ENCODE measurements at regions not wholly inside any gene's neighbourhood (a gene's known extent, or its start where the extent isn't known, plus 50 kb on each side); places are given as distances from the start of the nearest gene placed in this dataset.
A peak's percentile ranks its signal among the peaks of the same experiment; 100 is the strongest.
"Not testable (repeated sequence)": the region's sequence is repeated elsewhere in the genome, so short reads cannot be mapped to it uniquely, and the experiment has no call there.

DNA sequence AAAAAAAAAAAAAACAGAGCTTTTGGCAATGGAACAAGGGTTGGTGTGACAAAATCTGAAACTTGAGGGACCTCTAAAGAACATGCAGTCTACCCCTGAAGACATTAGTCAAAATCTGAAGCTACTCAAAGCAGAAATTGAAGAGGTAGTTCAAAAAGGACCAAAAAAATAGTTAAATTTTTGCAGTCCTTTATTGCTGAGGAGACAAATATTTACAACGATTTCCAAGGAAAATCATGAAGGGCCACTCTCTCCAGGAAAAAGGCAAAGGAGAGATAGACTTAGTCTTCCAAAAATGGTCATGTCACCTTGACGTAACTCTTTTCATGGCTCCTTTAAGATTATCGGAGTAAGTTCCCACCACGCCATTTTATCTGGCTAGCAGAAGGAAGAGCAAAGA lies 452.0 kb downstream of the XIRP2 start:
- Histone ChIP-seq H3K36me3 (ENCODE audit: control insufficient read depth, insufficient read depth, low read length) (no peaks in the 10 kb centered on the region), H3K4me3 (ENCODE audit: low read depth, low read length) (no peak overlapping the region), H3K9ac (ENCODE audit: low read length) (no peak overlapping the region), H3K9me3 (ENCODE audit: control insufficient read depth, insufficient read depth, low read depth, low read length) (no peaks in the 10 kb centered on the region), H3K27ac (ENCODE audit: low read depth, low read length) (no peak overlapping the region), H3K4me1 (ENCODE audit: control insufficient read depth, insufficient read depth, low read length) (peaks cover 36% of the 10 kb centered on the region), H3K27me3 (ENCODE audit: control insufficient read depth, insufficient read depth, low read length) (no peaks in the 10 kb centered on the region)

DNA sequence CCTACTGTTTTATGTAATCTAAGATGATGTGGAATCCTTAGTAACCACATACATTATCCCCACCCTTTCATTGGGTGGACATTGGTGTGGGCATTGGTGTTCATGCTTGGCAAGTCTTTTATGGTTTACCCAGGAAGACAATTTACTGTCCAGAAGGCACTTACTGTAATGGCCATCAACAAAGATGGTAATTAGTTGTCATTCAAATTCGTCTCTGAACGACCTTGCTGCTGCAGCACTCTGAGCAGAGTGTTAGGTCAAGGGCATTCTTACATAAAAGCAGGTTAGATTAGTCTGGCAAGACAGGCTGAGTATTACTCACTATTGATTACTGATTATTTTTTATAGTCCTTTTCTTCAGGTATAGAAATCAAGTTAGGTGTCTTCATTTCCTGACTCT lies 447.9 kb downstream of the XIRP2 start:
- Histone ChIP-seq H3K36me3 (ENCODE audit: control insufficient read depth, insufficient read depth, low read length) (no peaks in the 10 kb centered on the region), H3K9ac (ENCODE audit: low read length) (no peak overlapping the region), H3K4me1 (ENCODE audit: control insufficient read depth, insufficient read depth, low read length) (peaks cover 58% of the 10 kb centered on the region), H3K9me3 (ENCODE audit: control insufficient read depth, insufficient read depth, low read depth, low read length) (no peaks in the 10 kb centered on the region), H3K27me3 (ENCODE audit: control insufficient read depth, insufficient read depth, low read length) (no peaks in the 10 kb centered on the region), H3K4me3 (ENCODE audit: low read depth, low read length) (no peak overlapping the region), H3K27ac (ENCODE audit: low read depth, low read length) (peak overlapping the region; percentile 8; the same call in 1 of the 2 replicates)

- Histone ChIP-seq H3K9ac (ENCODE audit: low read length) (no peak overlapping the region), H3K27me3 (ENCODE audit: control insufficient read depth, insufficient read depth, low read length) (no peaks in the 10 kb centered on the region), H3K9me3 (ENCODE audit: control insufficient read depth, insufficient read depth, low read depth, low read length) (no peaks in the 10 kb centered on the region), H3K4me3 (ENCODE audit: low read depth, low read length) (no peak overlapping the region), H3K27ac (ENCODE audit: low read depth, low read length) (peak overlapping the region; percentile 8; the same call in 1 of the 2 replicates), H3K36me3 (ENCODE audit: control insufficient read depth, insufficient read depth, low read length) (no peaks in the 10 kb centered on the region), H3K4me1 (ENCODE audit: control insufficient read depth, insufficient read depth, low read length) (peaks cover 62% of the 10 kb centered on the region)
These were observed 447.3 kb downstream of the XIRP2 start for GRCh38 chr2:167335541-167335992.

DNA sequence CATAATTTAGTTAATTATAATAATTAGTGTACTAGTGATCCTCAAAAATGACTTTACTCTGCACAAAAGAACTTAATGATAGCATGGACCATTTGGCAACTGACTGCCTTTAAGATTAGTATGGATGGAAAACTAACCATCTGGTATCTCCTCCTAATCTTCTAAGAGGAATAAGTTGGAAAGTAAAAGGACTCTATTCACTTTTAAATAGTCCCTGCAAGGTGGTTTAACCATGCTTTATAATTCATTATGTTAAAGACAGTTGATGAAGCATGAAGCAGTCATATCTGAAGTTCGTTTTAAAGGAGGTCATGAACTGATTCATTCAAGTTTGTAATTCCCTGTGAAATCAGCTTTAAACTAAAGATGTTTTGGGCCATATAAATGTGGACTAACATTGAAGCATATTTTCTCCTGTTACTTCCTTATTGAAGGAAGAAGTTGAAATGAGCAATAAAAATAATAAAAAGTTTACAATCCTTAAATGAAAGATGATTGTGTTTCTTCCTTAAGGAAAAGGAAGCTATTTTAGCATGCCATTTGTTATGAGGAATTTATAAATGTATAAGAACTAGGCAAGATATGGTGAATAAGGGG lies 446.0 kb downstream of the XIRP2 start:
- no peaks in the 10 kb centered on the region for H3K36me3 ChIP-seq (ENCODE audit: control insufficient read depth, insufficient read depth, low read length)
- H3K27ac ChIP-seq (ENCODE audit: low read depth, low read length), result no peak overlapping the region

DNA sequence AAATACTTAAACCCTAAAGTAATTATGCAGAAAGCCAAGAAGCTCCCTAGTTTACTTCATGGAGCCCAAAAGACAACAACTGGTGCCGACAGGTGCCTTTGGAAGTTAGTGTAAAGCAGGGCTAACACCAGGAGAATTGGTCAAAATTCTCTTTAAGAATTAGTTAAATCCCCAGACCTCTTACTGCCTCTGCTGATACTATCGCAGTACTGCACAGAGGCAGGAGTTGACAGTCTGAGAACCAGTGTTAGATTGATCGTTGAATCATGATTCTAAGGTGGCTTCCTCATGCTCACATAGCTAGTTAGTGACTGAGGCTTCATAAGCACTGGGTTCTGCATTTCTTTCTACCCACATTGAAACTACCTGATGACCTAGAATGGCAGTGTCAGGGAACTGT lies 445.0 kb downstream of the XIRP2 start:
- H3K4me1 ChIP-seq (ENCODE audit: control insufficient read depth, insufficient read depth, low read length), result peaks cover 62% of the 10 kb centered on the region
- no peak overlapping the region; the same call in 1 of the 2 replicates for H3K4me3 ChIP-seq (ENCODE audit: low read depth, low read length)
- H3K27ac ChIP-seq (ENCODE audit: low read depth, low read length), result 0 out of 2 replicates have a peak overlapping the region, but pooled peaks have one; percentile 61
- H3K9ac ChIP-seq (ENCODE audit: low read length), result no peak overlapping the region
- no peaks in the 10 kb centered on the region for H3K36me3 ChIP-seq (ENCODE audit: control insufficient read depth, insufficient read depth, low read length)
- no peaks in the 10 kb centered on the region for H3K27me3 ChIP-seq (ENCODE audit: control insufficient read depth, insufficient read depth, low read length)
- H3K9me3 ChIP-seq (ENCODE audit: control insufficient read depth, insufficient read depth, low read depth, low read length), result no peaks in the 10 kb centered on the region; the same call in 1 of the 2 replicates

More for the DNA sequence above, 446.0 kb downstream of the XIRP2 start:
- Histone ChIP-seq H3K4me1 (ENCODE audit: control insufficient read depth, insufficient read depth, low read length) (peaks cover 62% of the 10 kb centered on the region), H3K4me3 (ENCODE audit: low read depth, low read length) (no peak overlapping the region), H3K9me3 (ENCODE audit: control insufficient read depth, insufficient read depth, low read depth, low read length) (no peaks in the 10 kb centered on the region; the same call in 1 of the 2 replicates), H3K27me3 (ENCODE audit: control insufficient read depth, insufficient read depth, low read length) (no peaks in the 10 kb centered on the region), H3K9ac (ENCODE audit: low read length) (no peak overlapping the region)

DNA sequence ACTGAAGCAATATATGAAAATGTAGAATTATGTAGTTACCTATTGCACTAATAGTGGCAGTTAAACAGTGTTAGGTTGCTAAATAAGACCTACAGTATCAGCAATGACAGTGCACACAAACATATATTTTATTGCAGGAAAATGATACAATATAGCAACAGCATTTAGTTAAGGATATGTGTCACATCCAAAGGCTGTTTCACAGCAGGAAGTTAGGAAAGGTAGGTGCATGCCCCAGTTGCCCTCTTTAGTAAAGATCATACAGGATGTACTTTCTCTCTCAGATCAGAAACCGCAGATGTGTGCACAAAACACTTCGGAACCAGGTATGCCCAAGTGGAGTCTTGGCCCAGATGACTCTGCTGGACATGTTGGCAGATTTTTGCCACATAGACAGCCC lies 444.1 kb downstream of the XIRP2 start:
- Histone ChIP-seq H3K27ac (ENCODE audit: low read depth, low read length) (peak overlapping the region; percentile 61; the same call in 1 of the 2 replicates), H3K36me3 (ENCODE audit: control insufficient read depth, insufficient read depth, low read length) (no peaks in the 10 kb centered on the region), H3K9ac (ENCODE audit: low read length) (peak overlapping the region; percentile 22), H3K9me3 (ENCODE audit: control insufficient read depth, insufficient read depth, low read depth, low read length) (no peaks in the 10 kb centered on the region; the same call in 1 of the 2 replicates), H3K4me1 (ENCODE audit: control insufficient read depth, insufficient read depth, low read length) (peaks cover 60% of the 10 kb centered on the region), H3K27me3 (ENCODE audit: control insufficient read depth, insufficient read depth, low read length) (no peaks in the 10 kb centered on the region), H3K4me3 (ENCODE audit: low read depth, low read length) (peak overlapping the region; percentile 22; the same call in 1 of the 2 replicates)

DNA sequence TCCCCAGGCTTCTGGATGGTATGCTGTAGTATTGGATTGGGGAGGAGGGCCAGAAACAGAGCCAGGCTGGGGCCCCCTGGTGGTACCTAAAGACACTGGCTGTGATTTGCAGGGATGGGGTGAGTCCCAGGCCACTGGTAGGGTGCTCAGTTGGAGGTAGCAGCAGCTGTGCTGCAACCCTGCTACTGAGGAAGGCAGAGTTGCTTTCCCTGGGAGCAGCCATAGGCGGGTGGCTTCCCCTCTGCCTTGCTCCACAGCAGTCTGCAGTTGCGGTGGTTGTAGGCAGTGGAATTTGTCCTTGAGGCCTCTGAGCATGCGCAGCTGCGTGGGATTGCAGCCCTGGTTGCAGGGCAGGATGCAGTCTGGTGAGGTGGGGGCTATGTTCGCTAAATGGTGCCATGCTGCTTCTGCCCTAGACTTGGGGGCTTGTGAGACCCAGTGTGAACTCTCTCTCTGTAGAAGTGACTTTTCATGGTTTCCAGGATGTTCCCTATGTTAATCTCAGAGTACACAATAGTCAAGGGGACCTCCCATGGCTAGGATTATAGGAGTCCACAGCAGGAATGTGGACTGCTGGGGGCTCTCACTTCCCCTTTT lies 443.5 kb downstream of the XIRP2 start:
- no peaks in the 10 kb centered on the region for H3K27me3 ChIP-seq (ENCODE audit: control insufficient read depth, insufficient read depth, low read length)
- H3K4me3 ChIP-seq (ENCODE audit: low read depth, low read length), result peak overlapping the region; percentile 22
- H3K36me3 ChIP-seq (ENCODE audit: control insufficient read depth, insufficient read depth, low read length), result no peaks in the 10 kb centered on the region
- peak overlapping the region; percentile 18 for H3K9ac ChIP-seq (ENCODE audit: low read length)
- H3K9me3 ChIP-seq (ENCODE audit: control insufficient read depth, insufficient read depth, low read depth, low read length), result no peaks in the 10 kb centered on the region; the same call in 1 of the 2 replicates
- H3K27ac ChIP-seq (ENCODE audit: low read depth, low read length), result peak overlapping the region; percentile 32; the same call in 1 of the 2 replicates
- H3K4me1 ChIP-seq (ENCODE audit: control insufficient read depth, insufficient read depth, low read length), result peaks cover 54% of the 10 kb centered on the region

DNA sequence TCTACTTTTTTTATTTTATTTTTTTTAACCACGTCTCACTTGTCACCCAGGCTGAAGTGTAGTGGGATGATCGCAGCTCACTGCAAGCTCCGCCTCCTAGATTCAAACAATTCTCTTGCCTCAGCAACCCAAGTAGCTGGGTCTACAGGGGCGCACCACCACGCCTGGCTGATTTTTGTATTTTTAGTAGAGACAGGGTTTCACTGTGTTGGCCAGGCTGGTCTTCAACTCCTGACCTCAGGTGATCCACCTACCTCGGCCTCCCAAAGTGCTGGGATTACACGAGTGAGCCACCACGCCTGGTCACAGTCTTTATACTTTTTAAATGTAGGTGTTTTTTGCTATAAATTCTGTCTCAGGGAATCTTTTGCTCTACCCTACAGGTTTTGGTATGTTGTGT lies 440.5 kb downstream of the XIRP2 start:
- not testable (repeated sequence) for H3K9ac ChIP-seq (ENCODE audit: low read length); H3K27ac ChIP-seq (ENCODE audit: low read depth, low read length); H3K9me3 ChIP-seq (ENCODE audit: control insufficient read depth, insufficient read depth, low read depth, low read length); H3K4me3 ChIP-seq (ENCODE audit: low read depth, low read length); H3K36me3 ChIP-seq (ENCODE audit: control insufficient read depth, insufficient read depth, low read length); H3K27me3 ChIP-seq (ENCODE audit: control insufficient read depth, insufficient read depth, low read length)
- peaks cover 30% of the 10 kb centered on the region for H3K4me1 ChIP-seq (ENCODE audit: control insufficient read depth, insufficient read depth, low read length)

DNA sequence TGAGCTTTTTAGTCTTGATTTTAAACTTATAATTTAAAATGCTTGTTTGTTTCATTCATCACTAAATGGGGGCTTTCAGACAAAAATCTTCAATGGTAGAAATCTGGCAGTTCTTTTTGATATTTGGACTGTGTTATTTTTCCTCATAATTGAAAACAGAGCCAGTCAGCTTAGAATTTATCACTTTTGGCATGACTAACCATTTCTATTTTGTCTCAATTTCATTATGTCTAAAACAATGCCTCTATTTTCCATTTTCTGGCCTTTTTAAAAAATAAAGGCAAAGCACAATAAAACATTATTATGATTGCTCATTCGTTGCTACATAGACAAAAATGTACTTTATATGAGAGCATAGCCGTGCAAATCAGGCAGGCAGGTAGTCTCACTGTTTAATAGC lies 434.5 kb downstream of the XIRP2 start:
- H3K4me3 ChIP-seq (ENCODE audit: low read depth, low read length), result no peak overlapping the region
- H3K36me3 ChIP-seq (ENCODE audit: control insufficient read depth, insufficient read depth, low read length), result peaks cover 8% of the 10 kb centered on the region; the same call in 1 of the 2 replicates
- H3K27me3 ChIP-seq (ENCODE audit: control insufficient read depth, insufficient read depth, low read length), result no peaks in the 10 kb centered on the region
- H3K9me3 ChIP-seq (ENCODE audit: control insufficient read depth, insufficient read depth, low read depth, low read length), result peaks cover 14% of the 10 kb centered on the region
- H3K27ac ChIP-seq (ENCODE audit: low read depth, low read length), result no peak overlapping the region
- H3K9ac ChIP-seq (ENCODE audit: low read length), result no peak overlapping the region
- no peaks in the 10 kb centered on the region for H3K4me1 ChIP-seq (ENCODE audit: control insufficient read depth, insufficient read depth, low read length)

GRCh38 chr2:167318581-167318980 lies 430.3 kb downstream of the XIRP2 start:
- no peaks in the 10 kb centered on the region for H3K4me1 ChIP-seq (ENCODE audit: control insufficient read depth, insufficient read depth, low read length)
- H3K9me3 ChIP-seq (ENCODE audit: control insufficient read depth, insufficient read depth, low read depth, low read length), result peaks cover 14% of the 10 kb centered on the region
- no peaks in the 10 kb centered on the region for H3K27me3 ChIP-seq (ENCODE audit: control insufficient read depth, insufficient read depth, low read length)
- H3K36me3 ChIP-seq (ENCODE audit: control insufficient read depth, insufficient read depth, low read length), result peaks cover 14% of the 10 kb centered on the region; the same call in 1 of the 2 replicates
- H3K27ac ChIP-seq (ENCODE audit: low read depth, low read length), result no peak overlapping the region
- H3K4me3 ChIP-seq (ENCODE audit: low read depth, low read length), result no peak overlapping the region
- H3K9ac ChIP-seq (ENCODE audit: low read length), result no peak overlapping the region

- Histone ChIP-seq H3K27me3 (ENCODE audit: control insufficient read depth, insufficient read depth, low read length) (no peaks in the 10 kb centered on the region), H3K4me1 (ENCODE audit: control insufficient read depth, insufficient read depth, low read length) (0 out of 2 replicates have a peak, but pooled peaks cover 3% of the 10 kb centered on the region), H3K9me3 (ENCODE audit: control insufficient read depth, insufficient read depth, low read depth, low read length) (no peaks in the 10 kb centered on the region), H3K9ac (ENCODE audit: low read length) (no peak overlapping the region), H3K4me3 (ENCODE audit: low read depth, low read length) (no peak overlapping the region), H3K27ac (ENCODE audit: low read depth, low read length) (no peak overlapping the region), H3K36me3 (ENCODE audit: control insufficient read depth, insufficient read depth, low read length) (no peaks in the 10 kb centered on the region)
These were observed 422.2 kb downstream of the XIRP2 start for GRCh38 chr2:167310442-167310841.
